GM12878 (cell line): ENCODE measurements at regions not wholly inside any gene's neighbourhood (a gene's known extent, or its start where the extent isn't known, plus 50 kb on each side); places are given as distances from the start of the nearest gene placed in this dataset.
A peak's percentile ranks its signal among the peaks of the same experiment; 100 is the strongest.

Source experiments
- ATAC-seq: fragments of 200-7000 bp; cut with Tn5 transposase; 3 replicates; pipeline ENCODE4 v1.9.1; 2020; ENCODE audit warnings: mild to moderate bottlenecking, moderate library complexity
- BruUV-seq: library from RNA; stranded (reverse); fragments of 400-500 nt; replicated peaks from 2 replicates; lab custom pipeline; 2021; lab: Mats Ljungman, UMichigan
- CTCF ChIA-PET: fragments of 300-600 bp; sonication (Branson Sonifier 250); formaldehyde crosslinking; extraction: SDS; loops from one replicate; lab custom pipeline; 2021; ENCODE audit warnings: inconsistent platforms; lab: Yijun Ruan, JAX
- POLR2A ChIA-PET: fragments of 350-600 bp; formaldehyde crosslinking; extraction: SDS; loops from one replicate; lab custom pipeline; 2021; ENCODE audit warnings: inconsistent platforms; lab: Charles Lee
- RAD21 ChIA-PET: fragments of 300-600 bp; sonication (Branson Sonifier 250); formaldehyde crosslinking; loops from one replicate; lab custom pipeline; 2023; ENCODE audit warnings: antibody characterized with exemption; ENCODE audit not compliant: unreplicated experiment; lab: Charles Lee
- SMC1A ChIA-PET: fragments of 300-600 bp; sonication (Branson Sonifier 250); formaldehyde crosslinking; loops from one replicate; lab custom pipeline; 2023; ENCODE audit not compliant: unreplicated experiment, uncharacterized antibody; lab: Charles Lee
- DNase-seq: peaks from one replicate; pipeline ENCODE4 v3.0.0-alpha.2; 2011; ENCODE audit warnings: low read depth, low spot score
- FAIRE-seq: peaks from 3 replicates; lab custom pipeline; 2011; peaks lifted over from hg19 to GRCh38; lab: Jason Lieb, UNC
- H2AFZ ChIP-seq: 2 replicates; pipeline ENCODE4 v1.6.0; 2011; ENCODE audit warnings: low read depth, low read length, control low read depth; ENCODE audit not compliant: control insufficient read depth
- H3K27ac ChIP-seq: 2 replicates; pipeline ENCODE4 v1.5.1; 2011; ENCODE audit warnings: control low read depth; ENCODE audit not compliant: control insufficient read depth, insufficient read depth
- H3K27me3 ChIP-seq, 2 experiments: replicated peaks in 1 of 2; 2 replicates each; pipeline versions ENCODE4 v1.6.0 to v1.6.1; 2011; ENCODE audit warnings: low read length in 1 of 2; ENCODE audit not compliant: control insufficient read depth in 2 of 2, insufficient read depth in 2 of 2
- H3K36me3 ChIP-seq, 2 experiments: 2 replicates each; pipeline ENCODE4 v1.5.1; 2011; ENCODE audit warnings: low read length in 1 of 2; ENCODE audit not compliant: control insufficient read depth in 2 of 2, insufficient read depth in 2 of 2
- H3K4me1 ChIP-seq: 2 replicates; pipeline ENCODE4 v1.6.1; 2011; ENCODE audit warnings: mild to moderate bottlenecking, low read length, moderate library complexity, mixed read lengths; ENCODE audit not compliant: control insufficient read depth, insufficient read depth
- H3K4me2 ChIP-seq: 2 replicates; pipeline ENCODE4 v1.6.0; 2011; ENCODE audit warnings: control low read depth; ENCODE audit not compliant: control insufficient read depth, insufficient read depth
- H3K4me3 ChIP-seq: fragments of 200-600 bp; sonication (generic); 2 replicates; pipeline ENCODE4 v1.5.1; 2016
- H3K79me2 ChIP-seq: 2 replicates; pipeline ENCODE4 v1.6.0; 2011; ENCODE audit warnings: low read length; ENCODE audit not compliant: control insufficient read depth, insufficient read depth
- H3K9ac ChIP-seq: 2 replicates; pipeline ENCODE4 v1.8.0; 2011; ENCODE audit warnings: low read length, control low read depth, mixed read lengths; ENCODE audit not compliant: control insufficient read depth, insufficient read depth
- H3K9me3 ChIP-seq: replicated peaks from 3 replicates; pipeline ENCODE4 v1.5.1; 2011; ENCODE audit warnings: mild to moderate bottlenecking, low read length; ENCODE audit not compliant: control insufficient read depth, insufficient read depth
- H4K20me1 ChIP-seq: 2 replicates; pipeline ENCODE4 v1.6.0; 2011; ENCODE audit not compliant: control insufficient read depth, insufficient read depth
- EED ChIP-seq: sonication (generic); IDR thresholded peaks from 2 replicates; pipeline ENCODE4 v1.6.1; 2016; ENCODE audit warnings: antibody characterized with exemption, low read depth
- EGR1 ChIP-seq, 2 experiments: IDR thresholded peaks; 1 replicate in 1 of 2; 2 replicates in 1 of 2; pipeline ENCODE4 v1.6.1; 2011 to 2012; ENCODE audit warnings: low read depth in 2 of 2, low read length in 2 of 2, borderline replicate concordance in 1 of 2, mild to moderate bottlenecking in 1 of 2, moderate library complexity in 1 of 2
- HCFC1 ChIP-seq: fragments of 150-350 bp; IDR thresholded peaks from 2 replicates; pipeline ENCODE4 v1.6.1; 2014; ENCODE audit warnings: low read length
- HDAC6 ChIP-seq: fragments of 200-600 bp; sonication (generic); IDR thresholded peaks from one replicate; pipeline ENCODE4 v1.8.0; 2017; ENCODE audit warnings: antibody characterized with exemption; ENCODE audit not compliant: unreplicated experiment
- NFYA ChIP-seq: IDR thresholded peaks from 2 replicates; pipeline ENCODE4 v1.6.1; 2011; ENCODE audit warnings: low read depth, mild to moderate bottlenecking, low read length, improper control_type of control experiment, borderline replicate concordance
- RBBP5 ChIP-seq: fragments of 200-600 bp; sonication (generic); conservative IDR thresholded peaks from 2 replicates; pipeline ENCODE4 v1.6.1; 2016
- SMC3 ChIP-seq: IDR thresholded peaks from 2 replicates; pipeline ENCODE4 v1.6.1; 2011; ENCODE audit warnings: low read length, improper control_type of control experiment, borderline replicate concordance
- YY1 ChIP-seq: IDR thresholded peaks from 2 replicates; pipeline ENCODE4 v1.6.1; 2011; ENCODE audit warnings: low read depth, mild to moderate bottlenecking, low read length
- ZNF217 ChIP-seq: fragments of 450-650 bp; IDR thresholded peaks from 2 replicates; pipeline ENCODE4 v1.6.1; 2017; ENCODE audit warnings: antibody characterized with exemption, mild to moderate bottlenecking
- ZNF622 ChIP-seq: fragments of 450-650 bp; IDR thresholded peaks from 2 replicates; pipeline ENCODE4 v1.6.1; 2017; ENCODE audit warnings: mild to moderate bottlenecking, inconsistent platforms
- WGBS: methylation state at CpG from one replicate; pipeline ENCODE4 v1.1.6; 2016; ENCODE audit warnings: low lambda C conversion rate; ENCODE audit not compliant: insufficient replicate concordance, insufficient coverage; ENCODE audit errors: missing lambda C conversion rate; 5-methylcytosine and 5-hydroxymethylcytosine counted together
- in situ Hi-C: fragments of 300-500 bp; cut with MboI; formaldehyde crosslinking; loops from 9 replicates; pipeline ENCODE4 v1.14.3; 2018; ENCODE audit warnings: mixed read lengths
- intact Hi-C: fragments of 100-400 bp; cut with micrococcal nuclease; formaldehyde crosslinking; loops from one replicate; pipeline ENCODE4 v1.14.2; 2022; ENCODE audit not compliant: unreplicated experiment
- TF ChIP-seq, protein P1 (sequence below): IDR thresholded peaks from 2 replicates; pipeline ENCODE4 v1.6.1; 2012; ENCODE audit warnings: mild to moderate bottlenecking, low read depth, low read length
- TF ChIP-seq, protein P2 (sequence below): fragments of 450-650 bp; IDR thresholded peaks from 2 replicates; pipeline ENCODE4 v1.6.1; 2016; ENCODE audit warnings: mild to moderate bottlenecking, moderate library complexity, borderline replicate concordance
- TF ChIP-seq, protein P3 (sequence below): IDR thresholded peaks from 2 replicates; pipeline ENCODE4 v1.6.1; 2012; ENCODE audit warnings: low read depth, low read length, improper control_type of control experiment
- TF ChIP-seq, protein P4 (sequence below): IDR thresholded peaks from 2 replicates; pipeline ENCODE4 v1.6.1; 2011; ENCODE audit warnings: low read depth, low read length, improper control_type of control experiment, borderline replicate concordance

DNA sequence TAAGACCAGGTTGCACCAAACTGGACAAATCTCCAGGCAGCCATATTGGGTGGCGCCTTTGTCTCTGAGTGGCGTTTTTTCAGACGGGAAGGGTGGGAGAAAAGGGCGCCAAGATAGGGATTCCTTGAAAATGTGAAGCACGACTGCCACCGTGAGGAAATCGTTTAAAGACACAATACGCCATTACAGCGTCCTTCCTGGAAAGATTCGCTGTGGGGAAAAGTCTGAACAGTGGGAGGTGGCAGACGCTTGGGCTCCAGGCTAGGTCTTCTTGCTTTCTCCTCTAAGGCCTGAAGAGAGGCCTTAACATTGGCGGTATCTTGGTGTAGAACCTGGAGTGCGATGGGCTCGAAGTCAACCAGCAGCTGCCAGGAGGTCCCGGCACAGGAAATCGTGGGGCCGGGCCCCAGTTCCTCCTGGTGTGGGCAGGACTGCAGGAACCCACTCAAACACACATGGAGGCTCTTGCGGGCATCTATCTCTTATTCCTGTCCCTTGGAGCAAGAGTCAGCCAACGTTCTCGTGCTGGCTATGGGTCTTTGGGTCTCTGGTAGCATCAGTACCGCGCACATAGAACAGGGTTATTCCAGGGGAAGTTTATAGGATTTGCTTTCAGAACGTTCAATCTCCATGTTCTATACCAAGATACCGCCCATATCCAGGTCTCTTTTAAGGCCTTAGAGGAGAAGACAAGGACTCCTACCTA lies 208.8 kb downstream of the OR13H1 start:
- Histone ChIP-seq H3K36me3 (no peaks in the 10 kb centered on the region; a peak in 1 of 4 replicates), H3K4me1 (no peaks in the 10 kb centered on the region), H2AFZ (peak overlapping the region; percentile 89), H3K27ac (peak overlapping the region; percentile 94), H3K9me3 (no peaks in the 10 kb centered on the region), H3K9ac (peak overlapping the region; percentile 61), H4K20me1 (no peaks in the 10 kb centered on the region), H3K27me3 (no peaks in the 10 kb centered on the region), H3K4me3 (peak overlapping the region; percentile 38; the same call in 1 of the 2 replicates), H3K79me2 (no peaks in the 10 kb centered on the region), H3K4me2 (peak overlapping the region; percentile 56)
- ChIA-PET SMC1A (no interaction called here), CTCF (interaction anchor here (1.1 to 1.6 kb wide), 3 partner anchors 11 to 18 kb away, joined by 3 to 12 read pairs (median 5); no protein-coding TSS in a partner anchor), RAD21 (interaction anchor here (0.6 to 1.2 kb wide), 2 partner anchors 10 to 15 kb away, joined by 3 to 4 read pairs; no protein-coding TSS in a partner anchor), POLR2A (no interaction called here)
- intact Hi-C loops: loop anchor here (1.0 to 2.0 kb wide), 4 partner anchors 11 to 70 kb away; no protein-coding TSS in a partner anchor
- no TSS peak for BruUV-seq
- 27% methylated on average over 24 of the region's 24 CpGs for WGBS
- in situ Hi-C loops: no loop called here
- FAIRE-seq: peak; percentile 86
- DNase-seq: peak; percentile 87
- peak; percentile 82 for ATAC-seq
- peak; percentile 95 for TF ChIP-seq YY1
- TF ChIP-seq RBBP5: no peak
- TF ChIP-seq HCFC1: no peak
- TF ChIP-seq NFYA: no peak
- no peak for TF ChIP-seq ZNF622
- TF ChIP-seq EED: peak; percentile 27; the same call in 1 of the 2 replicates
- TF ChIP-seq, protein P1, sequence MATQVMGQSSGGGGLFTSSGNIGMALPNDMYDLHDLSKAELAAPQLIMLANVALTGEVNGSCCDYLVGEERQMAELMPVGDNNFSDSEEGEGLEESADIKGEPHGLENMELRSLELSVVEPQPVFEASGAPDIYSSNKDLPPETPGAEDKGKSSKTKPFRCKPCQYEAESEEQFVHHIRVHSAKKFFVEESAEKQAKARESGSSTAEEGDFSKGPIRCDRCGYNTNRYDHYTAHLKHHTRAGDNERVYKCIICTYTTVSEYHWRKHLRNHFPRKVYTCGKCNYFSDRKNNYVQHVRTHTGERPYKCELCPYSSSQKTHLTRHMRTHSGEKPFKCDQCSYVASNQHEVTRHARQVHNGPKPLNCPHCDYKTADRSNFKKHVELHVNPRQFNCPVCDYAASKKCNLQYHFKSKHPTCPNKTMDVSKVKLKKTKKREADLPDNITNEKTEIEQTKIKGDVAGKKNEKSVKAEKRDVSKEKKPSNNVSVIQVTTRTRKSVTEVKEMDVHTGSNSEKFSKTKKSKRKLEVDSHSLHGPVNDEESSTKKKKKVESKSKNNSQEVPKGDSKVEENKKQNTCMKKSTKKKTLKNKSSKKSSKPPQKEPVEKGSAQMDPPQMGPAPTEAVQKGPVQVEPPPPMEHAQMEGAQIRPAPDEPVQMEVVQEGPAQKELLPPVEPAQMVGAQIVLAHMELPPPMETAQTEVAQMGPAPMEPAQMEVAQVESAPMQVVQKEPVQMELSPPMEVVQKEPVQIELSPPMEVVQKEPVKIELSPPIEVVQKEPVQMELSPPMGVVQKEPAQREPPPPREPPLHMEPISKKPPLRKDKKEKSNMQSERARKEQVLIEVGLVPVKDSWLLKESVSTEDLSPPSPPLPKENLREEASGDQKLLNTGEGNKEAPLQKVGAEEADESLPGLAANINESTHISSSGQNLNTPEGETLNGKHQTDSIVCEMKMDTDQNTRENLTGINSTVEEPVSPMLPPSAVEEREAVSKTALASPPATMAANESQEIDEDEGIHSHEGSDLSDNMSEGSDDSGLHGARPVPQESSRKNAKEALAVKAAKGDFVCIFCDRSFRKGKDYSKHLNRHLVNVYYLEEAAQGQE: no peak
- TF ChIP-seq, protein P2, sequence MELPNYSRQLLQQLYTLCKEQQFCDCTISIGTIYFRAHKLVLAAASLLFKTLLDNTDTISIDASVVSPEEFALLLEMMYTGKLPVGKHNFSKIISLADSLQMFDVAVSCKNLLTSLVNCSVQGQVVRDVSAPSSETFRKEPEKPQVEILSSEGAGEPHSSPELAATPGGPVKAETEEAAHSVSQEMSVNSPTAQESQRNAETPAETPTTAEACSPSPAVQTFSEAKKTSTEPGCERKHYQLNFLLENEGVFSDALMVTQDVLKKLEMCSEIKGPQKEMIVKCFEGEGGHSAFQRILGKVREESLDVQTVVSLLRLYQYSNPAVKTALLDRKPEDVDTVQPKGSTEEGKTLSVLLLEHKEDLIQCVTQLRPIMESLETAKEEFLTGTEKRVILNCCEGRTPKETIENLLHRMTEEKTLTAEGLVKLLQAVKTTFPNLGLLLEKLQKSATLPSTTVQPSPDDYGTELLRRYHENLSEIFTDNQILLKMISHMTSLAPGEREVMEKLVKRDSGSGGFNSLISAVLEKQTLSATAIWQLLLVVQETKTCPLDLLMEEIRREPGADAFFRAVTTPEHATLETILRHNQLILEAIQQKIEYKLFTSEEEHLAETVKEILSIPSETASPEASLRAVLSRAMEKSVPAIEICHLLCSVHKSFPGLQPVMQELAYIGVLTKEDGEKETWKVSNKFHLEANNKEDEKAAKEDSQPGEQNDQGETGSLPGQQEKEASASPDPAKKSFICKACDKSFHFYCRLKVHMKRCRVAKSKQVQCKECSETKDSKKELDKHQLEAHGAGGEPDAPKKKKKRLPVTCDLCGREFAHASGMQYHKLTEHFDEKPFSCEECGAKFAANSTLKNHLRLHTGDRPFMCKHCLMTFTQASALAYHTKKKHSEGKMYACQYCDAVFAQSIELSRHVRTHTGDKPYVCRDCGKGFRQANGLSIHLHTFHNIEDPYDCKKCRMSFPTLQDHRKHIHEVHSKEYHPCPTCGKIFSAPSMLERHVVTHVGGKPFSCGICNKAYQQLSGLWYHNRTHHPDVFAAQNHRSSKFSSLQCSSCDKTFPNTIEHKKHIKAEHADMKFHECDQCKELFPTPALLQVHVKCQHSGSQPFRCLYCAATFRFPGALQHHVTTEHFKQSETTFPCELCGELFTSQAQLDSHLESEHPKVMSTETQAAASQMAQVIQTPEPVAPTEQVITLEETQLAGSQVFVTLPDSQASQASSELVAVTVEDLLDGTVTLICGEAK: 0 out of 2 replicates have a peak, but pooled peaks have one; percentile 13
- TF ChIP-seq, protein P3, sequence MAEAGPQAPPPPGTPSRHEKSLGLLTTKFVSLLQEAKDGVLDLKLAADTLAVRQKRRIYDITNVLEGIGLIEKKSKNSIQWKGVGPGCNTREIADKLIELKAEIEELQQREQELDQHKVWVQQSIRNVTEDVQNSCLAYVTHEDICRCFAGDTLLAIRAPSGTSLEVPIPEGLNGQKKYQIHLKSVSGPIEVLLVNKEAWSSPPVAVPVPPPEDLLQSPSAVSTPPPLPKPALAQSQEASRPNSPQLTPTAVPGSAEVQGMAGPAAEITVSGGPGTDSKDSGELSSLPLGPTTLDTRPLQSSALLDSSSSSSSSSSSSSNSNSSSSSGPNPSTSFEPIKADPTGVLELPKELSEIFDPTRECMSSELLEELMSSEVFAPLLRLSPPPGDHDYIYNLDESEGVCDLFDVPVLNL: no peak
- TF ChIP-seq EGR1 (IDR thresholded peaks at IDR 0.05; ENCODE audit: borderline replicate concordance in 1 of 2, low read depth in 2 of 2, low read length in 2 of 2): no peak
- TF ChIP-seq SMC3: peak; percentile 36; the same call in 1 of the 2 replicates
- TF ChIP-seq, protein P4, sequence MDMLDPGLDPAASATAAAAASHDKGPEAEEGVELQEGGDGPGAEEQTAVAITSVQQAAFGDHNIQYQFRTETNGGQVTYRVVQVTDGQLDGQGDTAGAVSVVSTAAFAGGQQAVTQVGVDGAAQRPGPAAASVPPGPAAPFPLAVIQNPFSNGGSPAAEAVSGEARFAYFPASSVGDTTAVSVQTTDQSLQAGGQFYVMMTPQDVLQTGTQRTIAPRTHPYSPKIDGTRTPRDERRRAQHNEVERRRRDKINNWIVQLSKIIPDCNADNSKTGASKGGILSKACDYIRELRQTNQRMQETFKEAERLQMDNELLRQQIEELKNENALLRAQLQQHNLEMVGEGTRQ: no peak
- TF ChIP-seq HDAC6: no peak
- no peak for TF ChIP-seq ZNF217
